PC-3 (cell line): ENCODE measurements at regions not wholly inside any gene's neighbourhood (a gene's known extent, or its start where the extent isn't known, plus 50 kb on each side); places are given as distances from the start of the nearest gene placed in this dataset.

ENCODE experiments used
- EZH2phosphoT487 ChIP-seq: fragments of 300-600 bp; sonication (generic); IDR thresholded peaks from 2 replicates; pipeline ENCODE4 v1.6.1; 2018; ENCODE audit warnings: mild to moderate bottlenecking, antibody characterized with exemption, low read length, borderline replicate concordance
- TF ChIP-seq, protein P1 (sequence below): fragments of 300-600 bp; sonication (generic); conservative IDR thresholded peaks from 2 replicates; pipeline ENCODE4 v1.5.1; 2017; ENCODE audit warnings: antibody characterized with exemption, low read depth, mild to moderate bottlenecking, low read length

- TF ChIP-seq, protein P1, sequence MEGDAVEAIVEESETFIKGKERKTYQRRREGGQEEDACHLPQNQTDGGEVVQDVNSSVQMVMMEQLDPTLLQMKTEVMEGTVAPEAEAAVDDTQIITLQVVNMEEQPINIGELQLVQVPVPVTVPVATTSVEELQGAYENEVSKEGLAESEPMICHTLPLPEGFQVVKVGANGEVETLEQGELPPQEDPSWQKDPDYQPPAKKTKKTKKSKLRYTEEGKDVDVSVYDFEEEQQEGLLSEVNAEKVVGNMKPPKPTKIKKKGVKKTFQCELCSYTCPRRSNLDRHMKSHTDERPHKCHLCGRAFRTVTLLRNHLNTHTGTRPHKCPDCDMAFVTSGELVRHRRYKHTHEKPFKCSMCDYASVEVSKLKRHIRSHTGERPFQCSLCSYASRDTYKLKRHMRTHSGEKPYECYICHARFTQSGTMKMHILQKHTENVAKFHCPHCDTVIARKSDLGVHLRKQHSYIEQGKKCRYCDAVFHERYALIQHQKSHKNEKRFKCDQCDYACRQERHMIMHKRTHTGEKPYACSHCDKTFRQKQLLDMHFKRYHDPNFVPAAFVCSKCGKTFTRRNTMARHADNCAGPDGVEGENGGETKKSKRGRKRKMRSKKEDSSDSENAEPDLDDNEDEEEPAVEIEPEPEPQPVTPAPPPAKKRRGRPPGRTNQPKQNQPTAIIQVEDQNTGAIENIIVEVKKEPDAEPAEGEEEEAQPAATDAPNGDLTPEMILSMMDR = no peak
- no peak for TF ChIP-seq EZH2phosphoT487
Measured at GRCh38 chr9:90274725-90275124, 367.9 kb downstream of the DIRAS2 start.
